ENCODE measurements at regions not wholly inside any gene's neighbourhood (a gene's known extent, or its start where the extent isn't known, plus 50 kb on each side); places are given as distances from the start of the nearest gene placed in this dataset.

DNA sequence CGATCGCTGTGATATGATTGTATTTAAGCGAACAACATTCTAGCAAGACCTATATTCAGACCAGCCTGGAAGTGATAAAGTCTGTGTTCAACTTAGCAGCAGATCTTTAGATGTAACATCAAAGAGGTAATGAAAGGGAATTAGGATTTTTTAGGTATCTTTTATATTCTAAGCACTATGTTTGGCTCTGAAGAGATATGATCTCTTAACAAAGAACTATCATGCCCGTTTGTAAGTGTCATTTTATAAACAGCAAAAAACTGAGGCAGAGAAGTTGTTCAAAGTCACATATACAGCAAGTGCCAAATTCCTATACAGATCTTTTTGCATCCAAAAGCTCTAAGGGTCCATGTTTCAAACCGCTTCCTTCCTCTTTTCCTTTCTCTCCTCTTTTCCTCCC lies 53.0 kb upstream of the TIAM1 start:
- DNase-seq (ENCODE audit: low read depth): no peak
- TF ChIP-seq, protein P1, sequence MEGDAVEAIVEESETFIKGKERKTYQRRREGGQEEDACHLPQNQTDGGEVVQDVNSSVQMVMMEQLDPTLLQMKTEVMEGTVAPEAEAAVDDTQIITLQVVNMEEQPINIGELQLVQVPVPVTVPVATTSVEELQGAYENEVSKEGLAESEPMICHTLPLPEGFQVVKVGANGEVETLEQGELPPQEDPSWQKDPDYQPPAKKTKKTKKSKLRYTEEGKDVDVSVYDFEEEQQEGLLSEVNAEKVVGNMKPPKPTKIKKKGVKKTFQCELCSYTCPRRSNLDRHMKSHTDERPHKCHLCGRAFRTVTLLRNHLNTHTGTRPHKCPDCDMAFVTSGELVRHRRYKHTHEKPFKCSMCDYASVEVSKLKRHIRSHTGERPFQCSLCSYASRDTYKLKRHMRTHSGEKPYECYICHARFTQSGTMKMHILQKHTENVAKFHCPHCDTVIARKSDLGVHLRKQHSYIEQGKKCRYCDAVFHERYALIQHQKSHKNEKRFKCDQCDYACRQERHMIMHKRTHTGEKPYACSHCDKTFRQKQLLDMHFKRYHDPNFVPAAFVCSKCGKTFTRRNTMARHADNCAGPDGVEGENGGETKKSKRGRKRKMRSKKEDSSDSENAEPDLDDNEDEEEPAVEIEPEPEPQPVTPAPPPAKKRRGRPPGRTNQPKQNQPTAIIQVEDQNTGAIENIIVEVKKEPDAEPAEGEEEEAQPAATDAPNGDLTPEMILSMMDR (IDR thresholded peaks at IDR 0.05; ENCODE audit: insufficient read depth, low read depth, low read length, missing control alignments): no peak
- no peak overlapping the region for H3K4me3 ChIP-seq (ENCODE audit: low read depth, low read length)

DNA sequence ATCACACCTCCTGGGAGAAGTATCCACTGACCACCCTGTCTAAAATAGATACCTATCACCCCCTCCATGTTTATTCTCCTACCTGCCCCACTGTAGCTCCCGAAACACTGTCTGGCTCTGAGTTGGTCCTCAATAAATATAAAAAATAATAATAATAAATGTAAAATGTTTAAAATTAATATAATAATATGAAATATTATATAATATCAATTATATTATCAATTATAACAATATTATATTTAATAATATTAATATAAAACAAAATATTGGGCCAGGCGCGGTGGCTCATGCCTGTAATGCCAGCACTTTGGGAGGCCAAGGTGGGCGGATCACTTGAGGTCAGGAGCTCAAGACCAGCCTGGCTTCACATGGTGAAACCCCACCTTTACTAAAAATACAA lies 52.3 kb upstream of the TIAM1 start:
- DNase-seq (ENCODE audit: low read depth): no peak
- TF ChIP-seq, protein P1 (IDR thresholded peaks at IDR 0.05; ENCODE audit: insufficient read depth, low read depth, low read length, missing control alignments): no peak

DNA sequence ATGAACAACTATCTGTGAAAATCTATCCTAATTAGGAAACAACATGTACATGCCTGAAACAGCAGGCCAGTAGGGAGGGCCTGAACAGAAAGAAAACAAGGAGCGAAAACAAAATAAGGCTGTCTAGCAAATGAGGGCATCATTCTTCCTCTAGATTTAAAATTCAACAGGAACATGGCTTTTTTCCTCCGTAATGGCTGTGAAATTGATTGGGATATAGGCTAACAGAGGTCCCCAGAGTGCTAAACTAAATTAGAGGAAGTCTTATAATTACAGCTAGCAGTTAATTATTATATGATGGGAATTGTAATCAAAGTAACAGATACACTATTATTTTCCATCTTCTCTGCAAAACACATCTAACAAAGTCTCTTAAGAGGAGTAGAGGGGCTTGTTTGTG lies 51.7 kb upstream of the TIAM1 start:
- no peak for DNase-seq (ENCODE audit: low read depth)
- TF ChIP-seq, protein P1 (IDR thresholded peaks at IDR 0.05; ENCODE audit: insufficient read depth, low read depth, low read length, missing control alignments): no peak
- H3K4me3 ChIP-seq (ENCODE audit: low read depth, low read length): no peak overlapping the region

More for the DNA sequence above, 52.3 kb upstream of the TIAM1 start:
- no peak overlapping the region for H3K4me3 ChIP-seq (ENCODE audit: low read depth, low read length)

DNA sequence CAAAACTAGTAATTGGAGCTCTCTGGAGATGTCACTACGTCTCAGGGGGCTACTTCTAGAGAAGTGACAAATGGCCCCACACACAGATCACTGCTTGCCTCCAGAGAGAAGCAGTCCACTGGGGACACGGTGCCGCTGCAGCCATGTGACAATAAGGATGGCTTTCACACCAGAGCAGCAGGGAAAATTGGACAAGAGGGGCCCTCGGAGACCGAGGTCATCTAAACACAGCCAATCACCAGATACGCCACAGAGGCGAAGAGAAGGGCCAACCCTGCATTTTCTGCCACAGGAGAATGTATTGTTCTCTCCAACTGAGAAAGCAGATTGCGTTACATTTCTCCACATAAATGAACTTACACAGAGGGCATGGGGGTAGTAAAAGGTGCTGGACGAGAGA lies 51.2 kb upstream of the TIAM1 start:
- H3K4me3 ChIP-seq (ENCODE audit: low read depth, low read length): no peak overlapping the region
- TF ChIP-seq, protein P1 (IDR thresholded peaks at IDR 0.05; ENCODE audit: insufficient read depth, low read depth, low read length, missing control alignments): no peak
- no peak for DNase-seq (ENCODE audit: low read depth)

DNA sequence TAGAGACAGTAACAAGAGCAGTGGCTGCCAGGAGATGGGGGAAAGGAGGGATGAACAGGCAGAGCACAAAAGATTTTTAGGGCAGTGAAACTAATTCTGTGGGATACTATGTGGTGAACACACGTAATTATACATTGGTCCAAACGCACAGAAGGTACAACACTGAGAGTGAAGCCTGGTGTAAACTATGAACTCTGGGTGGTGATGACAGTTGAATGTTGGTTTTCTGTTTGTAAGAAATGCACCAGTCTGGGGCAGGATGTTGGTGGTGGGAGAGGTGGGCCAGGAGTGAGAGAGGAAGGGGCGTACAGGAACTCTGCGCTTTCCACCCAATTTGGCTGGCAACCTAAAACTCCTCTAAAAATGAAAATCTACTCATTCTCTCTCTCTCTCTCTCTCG lies 50.2 kb upstream of the TIAM1 start:
- TF ChIP-seq, protein P1 (IDR thresholded peaks at IDR 0.05; ENCODE audit: insufficient read depth, low read depth, low read length, missing control alignments): no peak
- H3K4me3 ChIP-seq (ENCODE audit: low read depth, low read length): no peak overlapping the region
- DNase-seq (ENCODE audit: low read depth): no peak

Data from GM12865 (cell line).